TTC549 (cell line): ENCODE measurements at regions not wholly inside any gene's neighbourhood (a gene's known extent, or its start where the extent isn't known, plus 50 kb on each side); places are given as distances from the start of the nearest gene placed in this dataset.
"Not testable (repeated sequence)": the region's sequence is repeated elsewhere in the genome, so short reads cannot be mapped to it uniquely, and the experiment has no call there.

Experiments
- FAIRE-seq: peaks from 2 replicates; lab custom pipeline; 2012; peaks lifted over from hg19 to GRCh38; lab: Jason Lieb, UNC

- not testable (repeated sequence) for FAIRE-seq
Observed at GRCh38 chr20:30164389-30164788, 1093.1 kb upstream of the DEFB115 start.

- no peak for FAIRE-seq
Observed at GRCh38 chr20:30167540-30167939, 1089.9 kb upstream of the DEFB115 start.

- no peak for FAIRE-seq
Observed at GRCh38 chr20:30168025-30168799, 1089.3 kb upstream of the DEFB115 start.

- no peak for FAIRE-seq
Observed at GRCh38 chr20:30168800-30169138, 1088.7 kb upstream of the DEFB115 start.

- no peak for FAIRE-seq
Observed at GRCh38 chr20:30175681-30176080, 1081.8 kb upstream of the DEFB115 start.

- not testable (repeated sequence) for FAIRE-seq
Observed at GRCh38 chr20:30183124-30183523, 1074.3 kb upstream of the DEFB115 start.

GRCh38 chr20:30191785-30192184 is 1065.7 kb upstream of the DEFB115 start:
- FAIRE-seq, result not testable (repeated sequence)

- FAIRE-seq, result not testable (repeated sequence)
Observed at GRCh38 chr20:30234477-30234876, 1023.0 kb upstream of the DEFB115 start.

- FAIRE-seq, result not testable (repeated sequence)
Observed at GRCh38 chr20:30275073-30275472, 982.4 kb upstream of the DEFB115 start.

- no peak for FAIRE-seq
Observed at GRCh38 chr20:30281584-30282197, 975.8 kb upstream of the DEFB115 start.

GRCh38 chr20:30283476-30284280 is 973.8 kb upstream of the DEFB115 start:
- not testable (repeated sequence) for FAIRE-seq

- no peak for FAIRE-seq
Observed at GRCh38 chr20:30284281-30284905, 973.1 kb upstream of the DEFB115 start.

- no peak for FAIRE-seq
Observed at GRCh38 chr20:30285677-30286076, 971.8 kb upstream of the DEFB115 start.

- no peak for FAIRE-seq
Observed at GRCh38 chr20:30286157-30286556, 971.3 kb upstream of the DEFB115 start.

GRCh38 chr20:30287459-30287858 is 970.0 kb upstream of the DEFB115 start:
- FAIRE-seq, result not testable (repeated sequence)

GRCh38 chr20:30288346-30288745 is 969.1 kb upstream of the DEFB115 start:
- no peak for FAIRE-seq

- not testable (repeated sequence) for FAIRE-seq
Observed at GRCh38 chr20:30289049-30289448, 968.4 kb upstream of the DEFB115 start.

- FAIRE-seq, result not testable (repeated sequence)
Observed at GRCh38 chr20:30289711-30290141, 967.7 kb upstream of the DEFB115 start.

GRCh38 chr20:30290361-30291063 is 967.0 kb upstream of the DEFB115 start:
- not testable (repeated sequence) for FAIRE-seq

GRCh38 chr20:30291064-30291379 is 966.4 kb upstream of the DEFB115 start:
- FAIRE-seq, result not testable (repeated sequence)

GRCh38 chr20:30291686-30292085 is 965.8 kb upstream of the DEFB115 start:
- not testable (repeated sequence) for FAIRE-seq

- FAIRE-seq, result not testable (repeated sequence)
Observed at GRCh38 chr20:30295396-30295795, 962.1 kb upstream of the DEFB115 start.
